ENCODE measurements at regions not wholly inside any gene's neighbourhood (a gene's known extent, or its start where the extent isn't known, plus 50 kb on each side); places are given as distances from the start of the nearest gene placed in this dataset.

DNA sequence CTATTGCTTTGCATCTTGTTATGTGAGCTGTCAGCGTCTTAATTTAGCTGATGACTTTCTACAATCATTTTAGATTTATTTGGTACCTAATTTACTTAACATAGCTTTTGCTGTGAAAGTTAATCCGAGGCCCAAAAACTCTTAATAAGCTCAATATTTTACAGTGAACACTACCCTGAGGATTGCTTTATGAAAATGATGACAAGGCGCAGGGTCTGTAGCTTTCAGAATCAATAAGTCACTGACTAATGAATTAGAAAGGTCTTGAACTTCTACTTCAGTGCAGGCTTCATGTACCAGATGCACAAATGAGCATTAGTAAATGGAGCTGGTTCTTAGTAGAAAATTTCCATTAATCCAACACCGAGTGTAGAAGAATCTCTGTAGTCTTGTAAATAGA lies 81.4 kb upstream of the ZNF366 start:
- no peak for TF ChIP-seq POLR2A (IDR thresholded peaks at IDR 0.05; ENCODE audit: low read length)
- TF ChIP-seq GATA1 (IDR thresholded peaks at IDR 0.05; ENCODE audit: low read depth, low read length), result no peak
